ENCODE measurements at regions not wholly inside any gene's neighbourhood (a gene's known extent, or its start where the extent isn't known, plus 50 kb on each side); places are given as distances from the start of the nearest gene placed in this dataset.
"Not testable (repeated sequence)": the region's sequence is repeated elsewhere in the genome, so short reads cannot be mapped to it uniquely, and the experiment has no call there.

- not testable (repeated sequence) for TF ChIP-seq CTCF, POLR2A (IDR thresholded peaks at IDR 0.05)
Observed at GRCh38 chr5:121064241-121064640, 600.1 kb downstream of the PRR16 start.

All from heart left ventricle (tissue), 13 donors.